ENCODE measurements at regions not wholly inside any gene's neighbourhood (a gene's known extent, or its start where the extent isn't known, plus 50 kb on each side); places are given as distances from the start of the nearest gene placed in this dataset.

DNA sequence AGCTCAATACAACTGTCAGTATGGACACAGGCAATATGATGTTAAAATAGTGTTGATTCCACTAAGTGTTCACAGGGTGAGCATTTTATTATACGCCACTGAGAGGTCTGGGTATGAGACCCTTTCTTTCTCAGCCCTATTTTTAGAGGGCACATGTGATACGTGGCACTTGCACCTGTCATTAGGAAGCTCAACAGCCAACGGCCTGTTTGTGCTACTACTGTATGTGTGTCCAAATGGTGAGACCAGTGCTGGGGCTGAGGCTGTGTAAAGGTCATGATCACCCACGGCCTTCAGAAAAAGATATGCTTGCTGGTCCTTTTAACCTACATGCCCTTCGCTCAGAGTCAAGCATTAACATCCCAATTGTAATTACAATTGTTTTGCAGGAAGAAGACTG, 176.2 kb downstream of the DUSP10 start:
- TF ChIP-seq, protein P1, sequence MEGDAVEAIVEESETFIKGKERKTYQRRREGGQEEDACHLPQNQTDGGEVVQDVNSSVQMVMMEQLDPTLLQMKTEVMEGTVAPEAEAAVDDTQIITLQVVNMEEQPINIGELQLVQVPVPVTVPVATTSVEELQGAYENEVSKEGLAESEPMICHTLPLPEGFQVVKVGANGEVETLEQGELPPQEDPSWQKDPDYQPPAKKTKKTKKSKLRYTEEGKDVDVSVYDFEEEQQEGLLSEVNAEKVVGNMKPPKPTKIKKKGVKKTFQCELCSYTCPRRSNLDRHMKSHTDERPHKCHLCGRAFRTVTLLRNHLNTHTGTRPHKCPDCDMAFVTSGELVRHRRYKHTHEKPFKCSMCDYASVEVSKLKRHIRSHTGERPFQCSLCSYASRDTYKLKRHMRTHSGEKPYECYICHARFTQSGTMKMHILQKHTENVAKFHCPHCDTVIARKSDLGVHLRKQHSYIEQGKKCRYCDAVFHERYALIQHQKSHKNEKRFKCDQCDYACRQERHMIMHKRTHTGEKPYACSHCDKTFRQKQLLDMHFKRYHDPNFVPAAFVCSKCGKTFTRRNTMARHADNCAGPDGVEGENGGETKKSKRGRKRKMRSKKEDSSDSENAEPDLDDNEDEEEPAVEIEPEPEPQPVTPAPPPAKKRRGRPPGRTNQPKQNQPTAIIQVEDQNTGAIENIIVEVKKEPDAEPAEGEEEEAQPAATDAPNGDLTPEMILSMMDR (IDR thresholded peaks at IDR 0.05; ENCODE audit: insufficient read depth, low read length) = no peak
- TF ChIP-seq, protein P2, sequence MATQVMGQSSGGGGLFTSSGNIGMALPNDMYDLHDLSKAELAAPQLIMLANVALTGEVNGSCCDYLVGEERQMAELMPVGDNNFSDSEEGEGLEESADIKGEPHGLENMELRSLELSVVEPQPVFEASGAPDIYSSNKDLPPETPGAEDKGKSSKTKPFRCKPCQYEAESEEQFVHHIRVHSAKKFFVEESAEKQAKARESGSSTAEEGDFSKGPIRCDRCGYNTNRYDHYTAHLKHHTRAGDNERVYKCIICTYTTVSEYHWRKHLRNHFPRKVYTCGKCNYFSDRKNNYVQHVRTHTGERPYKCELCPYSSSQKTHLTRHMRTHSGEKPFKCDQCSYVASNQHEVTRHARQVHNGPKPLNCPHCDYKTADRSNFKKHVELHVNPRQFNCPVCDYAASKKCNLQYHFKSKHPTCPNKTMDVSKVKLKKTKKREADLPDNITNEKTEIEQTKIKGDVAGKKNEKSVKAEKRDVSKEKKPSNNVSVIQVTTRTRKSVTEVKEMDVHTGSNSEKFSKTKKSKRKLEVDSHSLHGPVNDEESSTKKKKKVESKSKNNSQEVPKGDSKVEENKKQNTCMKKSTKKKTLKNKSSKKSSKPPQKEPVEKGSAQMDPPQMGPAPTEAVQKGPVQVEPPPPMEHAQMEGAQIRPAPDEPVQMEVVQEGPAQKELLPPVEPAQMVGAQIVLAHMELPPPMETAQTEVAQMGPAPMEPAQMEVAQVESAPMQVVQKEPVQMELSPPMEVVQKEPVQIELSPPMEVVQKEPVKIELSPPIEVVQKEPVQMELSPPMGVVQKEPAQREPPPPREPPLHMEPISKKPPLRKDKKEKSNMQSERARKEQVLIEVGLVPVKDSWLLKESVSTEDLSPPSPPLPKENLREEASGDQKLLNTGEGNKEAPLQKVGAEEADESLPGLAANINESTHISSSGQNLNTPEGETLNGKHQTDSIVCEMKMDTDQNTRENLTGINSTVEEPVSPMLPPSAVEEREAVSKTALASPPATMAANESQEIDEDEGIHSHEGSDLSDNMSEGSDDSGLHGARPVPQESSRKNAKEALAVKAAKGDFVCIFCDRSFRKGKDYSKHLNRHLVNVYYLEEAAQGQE (IDR thresholded peaks at IDR 0.05; ENCODE audit: insufficient replicate concordance, low read depth) = no peak
- TF ChIP-seq POLR2AphosphoS5 (IDR thresholded peaks at IDR 0.05; ENCODE audit: low read depth) = no peak
